Neural crest cell (in vitro differentiated cells): ENCODE measurements at regions not wholly inside any gene's neighbourhood (a gene's known extent, or its start where the extent isn't known, plus 50 kb on each side); places are given as distances from the start of the nearest gene placed in this dataset.

Experiments used
- DNase-seq: peaks from one replicate; pipeline ENCODE4 v3.0.0; 2021; ENCODE audit warnings: low read depth, mixed read lengths, low spot score
- H3K27ac Mint-ChIP-seq: one replicate; pipeline ENCODE4 v1.8.0; 2021; ENCODE audit warnings: mild to moderate bottlenecking, mixed read lengths; ENCODE audit not compliant: unreplicated experiment
- H3K27me3 Mint-ChIP-seq: 2 replicates; pipeline ENCODE4 v1.8.0; 2021; ENCODE audit warnings: low read depth, mild to moderate bottlenecking, mixed read lengths
- H3K36me3 Mint-ChIP-seq: 2 replicates; pipeline ENCODE4 v1.8.0; 2021; ENCODE audit warnings: low read depth, mild to moderate bottlenecking, mixed read lengths
- H3K4me1 Mint-ChIP-seq: 2 replicates; pipeline ENCODE4 v1.8.0; 2021; ENCODE audit warnings: mixed read lengths
- H3K4me3 Mint-ChIP-seq: one replicate; pipeline ENCODE4 v1.8.0; 2021; ENCODE audit warnings: mild to moderate bottlenecking, mixed read lengths
- H3K9me3 Mint-ChIP-seq: 2 replicates; pipeline ENCODE4 v1.8.0; 2021; ENCODE audit warnings: mixed read lengths
- TF ChIP-seq, protein P1 (sequence below): fragments of 200-600 bp; sonication (generic); conservative IDR thresholded peaks from 2 replicates; pipeline ENCODE4 v1.5.0; 2021; ENCODE audit warnings: antibody characterized with exemption, mild to moderate bottlenecking

DNA sequence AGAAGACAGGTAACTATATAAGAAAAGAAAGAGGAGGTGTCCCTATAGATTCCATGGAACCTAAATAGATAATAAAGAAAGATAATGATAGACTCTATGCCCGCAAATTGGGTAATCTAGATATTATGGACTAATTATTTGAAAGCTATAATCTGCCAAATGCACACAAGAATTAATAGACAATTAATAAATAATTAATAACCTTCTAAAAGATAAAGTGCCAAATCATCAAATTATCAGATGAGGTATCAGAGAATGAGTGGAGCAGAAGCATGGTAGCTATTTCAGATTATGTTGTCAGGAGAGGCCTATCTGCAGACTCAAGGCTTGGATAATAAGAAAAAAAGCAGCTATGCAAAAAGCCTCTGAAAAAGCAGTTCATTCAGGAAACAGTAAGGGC is 1120.8 kb downstream of the PLA2G4A start:
- Mint-ChIP-seq H3K27ac (no peak overlapping the region), H3K4me3 (no peak overlapping the region), H3K36me3 (peaks cover 9% of the 10 kb centered on the region), H3K9me3 (peaks cover 29% of the 10 kb centered on the region), H3K27me3 (no peaks in the 10 kb centered on the region), H3K4me1 (no peaks in the 10 kb centered on the region)
- no peak for DNase-seq
- TF ChIP-seq, protein P1, sequence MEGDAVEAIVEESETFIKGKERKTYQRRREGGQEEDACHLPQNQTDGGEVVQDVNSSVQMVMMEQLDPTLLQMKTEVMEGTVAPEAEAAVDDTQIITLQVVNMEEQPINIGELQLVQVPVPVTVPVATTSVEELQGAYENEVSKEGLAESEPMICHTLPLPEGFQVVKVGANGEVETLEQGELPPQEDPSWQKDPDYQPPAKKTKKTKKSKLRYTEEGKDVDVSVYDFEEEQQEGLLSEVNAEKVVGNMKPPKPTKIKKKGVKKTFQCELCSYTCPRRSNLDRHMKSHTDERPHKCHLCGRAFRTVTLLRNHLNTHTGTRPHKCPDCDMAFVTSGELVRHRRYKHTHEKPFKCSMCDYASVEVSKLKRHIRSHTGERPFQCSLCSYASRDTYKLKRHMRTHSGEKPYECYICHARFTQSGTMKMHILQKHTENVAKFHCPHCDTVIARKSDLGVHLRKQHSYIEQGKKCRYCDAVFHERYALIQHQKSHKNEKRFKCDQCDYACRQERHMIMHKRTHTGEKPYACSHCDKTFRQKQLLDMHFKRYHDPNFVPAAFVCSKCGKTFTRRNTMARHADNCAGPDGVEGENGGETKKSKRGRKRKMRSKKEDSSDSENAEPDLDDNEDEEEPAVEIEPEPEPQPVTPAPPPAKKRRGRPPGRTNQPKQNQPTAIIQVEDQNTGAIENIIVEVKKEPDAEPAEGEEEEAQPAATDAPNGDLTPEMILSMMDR, result no peak

DNA sequence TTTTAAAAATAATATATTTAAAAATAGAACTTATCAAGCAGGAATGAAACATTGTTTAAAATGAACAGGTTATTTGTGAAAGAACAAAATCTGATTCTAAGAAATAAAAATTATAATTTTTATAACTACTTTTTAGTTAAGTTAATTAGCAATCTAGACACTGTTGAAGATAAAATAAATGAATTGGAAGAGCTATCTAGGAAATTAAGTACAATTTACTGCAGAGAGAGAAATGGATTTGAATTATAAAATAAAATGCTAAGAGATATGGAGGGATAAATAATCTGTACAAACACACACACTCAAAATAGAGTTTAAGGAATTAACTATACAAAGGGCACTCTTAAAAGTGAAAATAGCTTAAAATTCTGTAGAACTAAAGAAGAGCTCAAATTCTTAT is 1123.1 kb downstream of the PLA2G4A start:
- Mint-ChIP-seq H3K4me3 (no peak overlapping the region), H3K9me3 (peaks cover 24% of the 10 kb centered on the region), H3K36me3 (peaks cover 7% of the 10 kb centered on the region), H3K4me1 (no peaks in the 10 kb centered on the region), H3K27me3 (no peaks in the 10 kb centered on the region), H3K27ac (no peak overlapping the region)
- no peak for DNase-seq
- TF ChIP-seq, protein P1, result no peak

DNA sequence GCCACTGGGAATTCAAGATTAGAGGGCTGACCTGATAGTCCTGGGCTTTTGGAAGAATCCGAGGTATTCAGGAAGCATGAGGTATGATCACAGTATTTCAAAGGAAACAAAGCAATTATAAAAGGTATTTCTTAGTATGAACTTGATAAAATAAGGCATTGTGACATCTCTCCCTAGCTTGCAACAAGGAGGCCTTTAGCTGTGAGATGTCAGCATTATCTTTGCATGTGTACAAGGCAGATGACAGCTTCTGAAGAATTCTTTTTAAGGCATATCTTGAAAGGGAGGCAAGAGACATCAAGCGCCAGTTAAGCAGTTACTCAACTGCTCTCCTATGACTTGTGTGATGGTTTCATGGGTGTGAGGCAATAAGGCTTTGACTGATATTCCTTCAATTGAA is 1123.7 kb downstream of the PLA2G4A start:
- no peak overlapping the region for H3K4me3 Mint-ChIP-seq
- no peaks in the 10 kb centered on the region for H3K4me1 Mint-ChIP-seq
- H3K9me3 Mint-ChIP-seq, result peaks cover 21% of the 10 kb centered on the region
- DNase-seq, result no peak
- H3K27ac Mint-ChIP-seq, result no peak overlapping the region
- H3K27me3 Mint-ChIP-seq, result no peaks in the 10 kb centered on the region
- H3K36me3 Mint-ChIP-seq, result peaks cover 3% of the 10 kb centered on the region
- TF ChIP-seq, protein P1, result no peak

DNA sequence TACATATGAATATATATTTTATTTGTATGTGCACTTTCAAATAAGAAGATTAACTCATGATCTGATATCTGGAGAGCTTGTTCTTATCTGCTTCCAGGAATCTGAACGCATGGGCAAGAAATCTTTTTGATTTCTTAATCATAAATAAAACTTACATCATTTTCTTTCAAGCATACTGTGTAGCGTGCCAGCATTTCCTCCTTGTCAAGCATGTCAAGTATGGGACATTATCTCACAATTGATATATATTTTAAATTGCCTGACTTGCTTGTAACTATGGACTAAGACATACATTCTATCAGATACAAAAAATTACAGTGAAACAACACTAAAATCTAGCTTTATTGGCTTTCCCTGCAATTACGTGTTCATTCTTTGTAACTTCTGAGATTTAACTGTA is 1128.2 kb downstream of the PLA2G4A start:
- Mint-ChIP-seq H3K4me1 (peaks cover 3% of the 10 kb centered on the region), H3K27ac (no peak overlapping the region), H3K4me3 (no peak overlapping the region), H3K9me3 (peaks cover 13% of the 10 kb centered on the region), H3K27me3 (no peaks in the 10 kb centered on the region), H3K36me3 (no peaks in the 10 kb centered on the region)
- DNase-seq, result no peak
- TF ChIP-seq, protein P1, result no peak

DNA sequence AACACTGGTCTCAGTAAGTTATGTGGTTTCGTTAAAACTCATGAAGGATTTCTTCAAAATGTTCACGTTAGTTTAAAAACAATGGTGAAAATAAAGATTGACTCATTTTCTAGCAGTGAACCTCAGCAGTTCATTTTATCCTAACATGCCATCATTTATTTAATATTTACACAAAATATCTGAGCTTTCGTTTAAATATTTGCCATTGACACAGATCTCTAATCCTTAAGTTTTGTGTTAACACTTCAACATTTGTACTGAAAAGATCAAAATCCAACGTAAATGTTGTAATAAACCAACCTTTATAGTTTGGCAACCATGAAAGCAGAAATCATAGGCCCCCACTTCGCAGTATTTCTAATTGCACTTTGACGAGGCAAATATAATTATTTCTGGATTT is 1129.5 kb downstream of the PLA2G4A start:
- no peaks in the 10 kb centered on the region for H3K36me3 Mint-ChIP-seq
- H3K4me1 Mint-ChIP-seq, result peaks cover 5% of the 10 kb centered on the region
- no peaks in the 10 kb centered on the region for H3K27me3 Mint-ChIP-seq
- no peak for DNase-seq
- TF ChIP-seq, protein P1, result no peak
- peaks cover 5% of the 10 kb centered on the region for H3K9me3 Mint-ChIP-seq
- H3K4me3 Mint-ChIP-seq, result no peak overlapping the region
- H3K27ac Mint-ChIP-seq, result no peak overlapping the region

DNA sequence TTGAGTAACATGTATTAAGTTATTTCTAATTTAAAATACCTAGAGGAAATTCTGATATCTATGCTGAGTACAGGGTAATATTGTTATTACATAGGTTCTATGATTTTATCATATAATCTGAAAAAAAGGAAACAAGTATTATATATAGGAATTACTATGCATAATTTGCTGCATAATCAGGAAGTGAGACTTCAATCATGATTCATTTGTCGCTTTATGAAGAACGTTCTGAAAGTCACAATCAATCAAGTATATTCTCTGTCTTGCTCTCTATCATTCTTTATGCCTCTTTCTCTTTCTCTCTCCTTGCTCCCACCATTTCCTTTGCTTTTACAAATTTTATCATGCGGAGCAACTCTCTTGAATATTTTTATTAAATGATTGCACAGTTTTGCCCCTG is 1130.3 kb downstream of the PLA2G4A start:
- Mint-ChIP-seq H3K27ac (no peak overlapping the region), H3K36me3 (no peaks in the 10 kb centered on the region), H3K4me1 (peaks cover 5% of the 10 kb centered on the region), H3K4me3 (no peak overlapping the region), H3K9me3 (peaks cover 2% of the 10 kb centered on the region), H3K27me3 (no peaks in the 10 kb centered on the region)
- DNase-seq, result no peak
- TF ChIP-seq, protein P1, result no peak
